Stimulated activated memory B cell treated with anti-CD40 and anti-IgM and Interleukin-4, amounts not matched to agents 10 μg/mL and 1 μg/mL and 100 μg/mL, for 72 hours (primary cell): ENCODE measurements at regions not wholly inside any gene's neighbourhood (a gene's known extent, or its start where the extent isn't known, plus 50 kb on each side); places are given as distances from the start of the nearest gene placed in this dataset.
"Not testable (repeated sequence)": the region's sequence is repeated elsewhere in the genome, so short reads cannot be mapped to it uniquely, and the experiment has no call there.

ENCODE experiments used
- ATAC-seq: fragments of 150-1000 bp; cut with Tn5 transposase; 2 replicates; pipeline ENCODE4 v1.10.0; 2021
- H3K27ac Mint-ChIP-seq: one replicate; pipeline ENCODE4 v1.8.0; 2022; ENCODE audit warnings: mild to moderate bottlenecking, mixed read lengths
- H3K27me3 Mint-ChIP-seq: one replicate; pipeline ENCODE4 v1.8.0; 2022; ENCODE audit warnings: mixed read lengths
- H3K36me3 Mint-ChIP-seq: one replicate; pipeline ENCODE4 v1.8.0; 2022; ENCODE audit warnings: mixed read lengths
- H3K4me1 Mint-ChIP-seq: one replicate; pipeline ENCODE4 v1.8.0; 2022; ENCODE audit warnings: mixed read lengths
- H3K4me3 Mint-ChIP-seq: one replicate; pipeline ENCODE4 v1.8.0; 2022; ENCODE audit warnings: mild to moderate bottlenecking, moderate library complexity, mixed read lengths
- H3K9me3 Mint-ChIP-seq: one replicate; pipeline ENCODE4 v1.8.0; 2022; ENCODE audit warnings: mixed read lengths

- peaks cover 9% of the 10 kb centered on the region for H3K27me3 Mint-ChIP-seq
Observed at GRCh38 chr19:13712767-13713201, 51.5 kb upstream of the MRI1 start.

GRCh38 chr19:13707915-13708314 is 56.4 kb upstream of the MRI1 start:
- no peaks in the 10 kb centered on the region for H3K9me3 Mint-ChIP-seq

More at GRCh38 chr19:13712767-13713201, 51.5 kb upstream of the MRI1 start:
- Mint-ChIP-seq H3K4me3 (no peak overlapping the region), H3K36me3 (no peaks in the 10 kb centered on the region), H3K27ac (no peak overlapping the region), H3K4me1 (peaks cover 6% of the 10 kb centered on the region), H3K9me3 (peaks cover 3% of the 10 kb centered on the region)
- no peak for ATAC-seq

GRCh38 chr19:13705928-13706447 is 58.3 kb upstream of the MRI1 start:
- Mint-ChIP-seq H3K27me3 (peaks cover 7% of the 10 kb centered on the region), H3K4me3 (no peak overlapping the region), H3K4me1 (no peaks in the 10 kb centered on the region), H3K27ac (no peak overlapping the region), H3K36me3 (no peaks in the 10 kb centered on the region), H3K9me3 (peaks cover 3% of the 10 kb centered on the region)
- ATAC-seq, result no peak

More at GRCh38 chr19:13707915-13708314, 56.4 kb upstream of the MRI1 start:
- H3K4me1 Mint-ChIP-seq, result no peaks in the 10 kb centered on the region
- H3K27me3 Mint-ChIP-seq, result no peaks in the 10 kb centered on the region
- no peak for ATAC-seq
- H3K27ac Mint-ChIP-seq, result no peak overlapping the region
- H3K4me3 Mint-ChIP-seq, result no peak overlapping the region
- H3K36me3 Mint-ChIP-seq, result no peaks in the 10 kb centered on the region

GRCh38 chr19:13705201-13705600 is 59.1 kb upstream of the MRI1 start:
- H3K27me3 Mint-ChIP-seq, result peaks cover 8% of the 10 kb centered on the region
- H3K27ac Mint-ChIP-seq, result no peak overlapping the region
- no peaks in the 10 kb centered on the region for H3K4me1 Mint-ChIP-seq
- no peak for ATAC-seq
- peaks cover 3% of the 10 kb centered on the region for H3K9me3 Mint-ChIP-seq
- no peak overlapping the region for H3K4me3 Mint-ChIP-seq
- no peaks in the 10 kb centered on the region for H3K36me3 Mint-ChIP-seq

- no peak for ATAC-seq
- H3K27ac Mint-ChIP-seq, result no peak overlapping the region
- peaks cover 32% of the 10 kb centered on the region for H3K27me3 Mint-ChIP-seq
- H3K4me1 Mint-ChIP-seq, result no peaks in the 10 kb centered on the region
- no peak overlapping the region for H3K4me3 Mint-ChIP-seq
- peaks cover 3% of the 10 kb centered on the region for H3K9me3 Mint-ChIP-seq
- no peaks in the 10 kb centered on the region for H3K36me3 Mint-ChIP-seq
Observed at GRCh38 chr19:13701624-13702023, 62.7 kb upstream of the MRI1 start.

GRCh38 chr19:13700621-13701020 is 63.7 kb upstream of the MRI1 start:
- no peak for ATAC-seq
- H3K36me3 Mint-ChIP-seq, result no peaks in the 10 kb centered on the region
- H3K4me3 Mint-ChIP-seq, result no peak overlapping the region
- H3K9me3 Mint-ChIP-seq, result peaks cover 3% of the 10 kb centered on the region
- peaks cover 36% of the 10 kb centered on the region for H3K27me3 Mint-ChIP-seq
- no peak overlapping the region for H3K27ac Mint-ChIP-seq
- H3K4me1 Mint-ChIP-seq, result no peaks in the 10 kb centered on the region

GRCh38 chr19:13699786-13700185 is 64.5 kb upstream of the MRI1 start:
- Mint-ChIP-seq H3K9me3 (peaks cover 3% of the 10 kb centered on the region), H3K27ac (no peak overlapping the region), H3K27me3 (peaks cover 36% of the 10 kb centered on the region), H3K36me3 (no peaks in the 10 kb centered on the region), H3K4me1 (no peaks in the 10 kb centered on the region), H3K4me3 (no peak overlapping the region)
- no peak for ATAC-seq

GRCh38 chr19:13696839-13697238 is 67.5 kb upstream of the MRI1 start:
- no peak overlapping the region for H3K4me3 Mint-ChIP-seq
- peaks cover 61% of the 10 kb centered on the region for H3K27me3 Mint-ChIP-seq
- no peak overlapping the region for H3K27ac Mint-ChIP-seq
- no peaks in the 10 kb centered on the region for H3K4me1 Mint-ChIP-seq
- peaks cover 3% of the 10 kb centered on the region for H3K9me3 Mint-ChIP-seq
- no peaks in the 10 kb centered on the region for H3K36me3 Mint-ChIP-seq
- no peak for ATAC-seq

GRCh38 chr19:13693889-13694288 is 70.4 kb upstream of the MRI1 start:
- H3K4me3 Mint-ChIP-seq, result no peak overlapping the region
- ATAC-seq, result no peak
- no peaks in the 10 kb centered on the region for H3K36me3 Mint-ChIP-seq
- H3K27me3 Mint-ChIP-seq, result peaks cover 56% of the 10 kb centered on the region
- H3K27ac Mint-ChIP-seq, result no peak overlapping the region
- no peaks in the 10 kb centered on the region for H3K9me3 Mint-ChIP-seq
- H3K4me1 Mint-ChIP-seq, result no peaks in the 10 kb centered on the region

- no peak for ATAC-seq
- Mint-ChIP-seq H3K4me3 (no peak overlapping the region), H3K27ac (no peak overlapping the region), H3K4me1 (no peaks in the 10 kb centered on the region), H3K36me3 (no peaks in the 10 kb centered on the region), H3K27me3 (peaks cover 38% of the 10 kb centered on the region), H3K9me3 (no peaks in the 10 kb centered on the region)
Observed at GRCh38 chr19:13691569-13692435, 72.5 kb upstream of the MRI1 start.

GRCh38 chr19:13689085-13689484 is 75.2 kb upstream of the MRI1 start:
- no peak for ATAC-seq
- Mint-ChIP-seq H3K27me3 (peaks cover 31% of the 10 kb centered on the region), H3K4me3 (no peak overlapping the region), H3K36me3 (no peaks in the 10 kb centered on the region), H3K9me3 (no peaks in the 10 kb centered on the region), H3K27ac (no peak overlapping the region), H3K4me1 (no peaks in the 10 kb centered on the region)

GRCh38 chr19:13684021-13684420 is 80.3 kb upstream of the MRI1 start:
- Mint-ChIP-seq H3K27ac (no peak overlapping the region), H3K9me3 (peaks cover 7% of the 10 kb centered on the region), H3K27me3 (peaks cover 16% of the 10 kb centered on the region), H3K36me3 (no peaks in the 10 kb centered on the region), H3K4me3 (no peak overlapping the region), H3K4me1 (no peaks in the 10 kb centered on the region)
- ATAC-seq, result no peak

- H3K4me3 Mint-ChIP-seq, result no peak overlapping the region
- no peaks in the 10 kb centered on the region for H3K4me1 Mint-ChIP-seq
- peaks cover 26% of the 10 kb centered on the region for H3K27me3 Mint-ChIP-seq
- no peaks in the 10 kb centered on the region for H3K36me3 Mint-ChIP-seq
- no peak overlapping the region for H3K27ac Mint-ChIP-seq
- H3K9me3 Mint-ChIP-seq, result peaks cover 14% of the 10 kb centered on the region
- no peak for ATAC-seq
Observed at GRCh38 chr19:13681509-13681908, 82.8 kb upstream of the MRI1 start.

- not testable (repeated sequence) for H3K36me3 Mint-ChIP-seq, ATAC-seq, H3K27ac Mint-ChIP-seq, H3K4me1 Mint-ChIP-seq, H3K4me3 Mint-ChIP-seq
- Mint-ChIP-seq H3K9me3 (peaks cover 18% of the 10 kb centered on the region), H3K27me3 (peaks cover 27% of the 10 kb centered on the region)
Observed at GRCh38 chr19:13680708-13681360, 83.5 kb upstream of the MRI1 start.

GRCh38 chr19:13676967-13677366 is 87.4 kb upstream of the MRI1 start:
- not testable (repeated sequence) for H3K4me3 Mint-ChIP-seq

More at GRCh38 chr19:13676967-13677366, 87.4 kb upstream of the MRI1 start:
- peaks cover 28% of the 10 kb centered on the region for H3K27me3 Mint-ChIP-seq
- ATAC-seq, H3K4me1 Mint-ChIP-seq, H3K36me3 Mint-ChIP-seq, H3K27ac Mint-ChIP-seq: not testable (repeated sequence)
- peaks cover 18% of the 10 kb centered on the region for H3K9me3 Mint-ChIP-seq
